OCI-LY7 (cell line): ENCODE measurements at regions not wholly inside any gene's neighbourhood (a gene's known extent, or its start where the extent isn't known, plus 50 kb on each side); places are given as distances from the start of the nearest gene placed in this dataset.

Experiments used
- BruUV-seq: library from RNA; stranded (reverse); fragments of 400-500 nt; replicated peaks from 2 replicates; lab custom pipeline; 2021; lab: Mats Ljungman, UMichigan
- CTCF ChIA-PET: fragments of 300-600 bp; sonication (Branson Sonifier 250); formaldehyde crosslinking; loops from one replicate; lab custom pipeline; 2022; ENCODE audit warnings: antibody characterized with exemption; ENCODE audit not compliant: unreplicated experiment; lab: Charles Lee
- POLR2A ChIA-PET: fragments of 300-600 bp; sonication (Branson Sonifier 250); formaldehyde crosslinking; loops from one replicate; lab custom pipeline; 2022; ENCODE audit warnings: antibody characterized with exemption; lab: Charles Lee
- DNase-seq: peaks from one replicate; pipeline ENCODE4 v3.0.0-alpha.2; 2015; ENCODE audit warnings: low spot score
- H2AFZ ChIP-seq: fragments of 200-600 bp; sonication (generic), shearing (Covaris generic); 2 replicates; pipeline ENCODE4 v1.6.1; 2014; ENCODE audit warnings: mild to moderate bottlenecking, antibody characterized with exemption, low read length, moderate library complexity
- H3K27ac ChIP-seq: fragments of 200-600 bp; sonication (generic); 2 replicates; pipeline ENCODE4 v1.5.1; 2014; ENCODE audit warnings: mixed run types, low read depth, mild to moderate bottlenecking, moderate library complexity, low read length, inconsistent platforms; ENCODE audit not compliant: poor library complexity, severe bottlenecking
- H3K36me3 ChIP-seq: fragments of 200-600 bp; sonication (generic); 2 replicates; pipeline ENCODE4 v1.6.1; 2014; ENCODE audit warnings: mild to moderate bottlenecking, antibody characterized with exemption, low read length, moderate library complexity, mixed read lengths; ENCODE audit not compliant: insufficient read depth
- H3K4me1 ChIP-seq: fragments of 200-600 bp; sonication (generic); 2 replicates; pipeline ENCODE4 v1.5.1; 2014; ENCODE audit warnings: mild to moderate bottlenecking, low read length; ENCODE audit not compliant: insufficient read depth, poor library complexity, severe bottlenecking
- H3K4me2 ChIP-seq: fragments of 200-600 bp; sonication (generic); 2 replicates; pipeline ENCODE4 v1.6.1; 2014; ENCODE audit warnings: mild to moderate bottlenecking, low read length
- H3K4me3 ChIP-seq: fragments of 200-600 bp; sonication (generic); 2 replicates; pipeline ENCODE4 v1.5.1; 2014; ENCODE audit warnings: mild to moderate bottlenecking, low read depth, low read length; ENCODE audit not compliant: poor library complexity, severe bottlenecking
- H3K79me2 ChIP-seq: fragments of 200-600 bp; sonication (generic); 2 replicates; pipeline ENCODE4 v1.6.1; 2016; ENCODE audit warnings: low read depth, mild to moderate bottlenecking, low read length, moderate library complexity, mixed read lengths; ENCODE audit not compliant: insufficient read depth
- H3K9me2 ChIP-seq: fragments of 200-600 bp; sonication (generic); 2 replicates; pipeline ENCODE4 v1.6.1; 2016; ENCODE audit warnings: mild to moderate bottlenecking, low read length, mixed read lengths; ENCODE audit not compliant: insufficient read depth
- H3K9me3 ChIP-seq: fragments of 200-600 bp; sonication (generic); 2 replicates; pipeline ENCODE4 v1.6.1; 2014; ENCODE audit warnings: mild to moderate bottlenecking, mixed run types, low read length, mixed read lengths
- H4K20me1 ChIP-seq: fragments of 200-600 bp; sonication (generic); 2 replicates; pipeline ENCODE4 v1.6.1; 2014; ENCODE audit warnings: mild to moderate bottlenecking, antibody characterized with exemption, low read length, moderate library complexity, mixed read lengths; ENCODE audit not compliant: insufficient read depth
- CTCF ChIP-seq: fragments of 200-600 bp; sonication (generic); conservative IDR thresholded peaks from 2 replicates; pipeline ENCODE4 v1.5.1; 2014; ENCODE audit warnings: mild to moderate bottlenecking, antibody characterized with exemption, low read length, moderate library complexity, mixed read lengths
- EZH2phosphoT487 ChIP-seq: fragments of 200-600 bp; sonication (generic); IDR thresholded peaks from 2 replicates; pipeline ENCODE4 v1.6.1; 2018; ENCODE audit warnings: low read depth, borderline replicate concordance, mild to moderate bottlenecking, mixed run types, antibody characterized with exemption, low read length, moderate library complexity, mixed read lengths
- intact Hi-C: fragments of 100-400 bp; cut with micrococcal nuclease; formaldehyde crosslinking; loops from one replicate; pipeline ENCODE4 v1.10.0; 2022; ENCODE audit not compliant: unreplicated experiment

DNA sequence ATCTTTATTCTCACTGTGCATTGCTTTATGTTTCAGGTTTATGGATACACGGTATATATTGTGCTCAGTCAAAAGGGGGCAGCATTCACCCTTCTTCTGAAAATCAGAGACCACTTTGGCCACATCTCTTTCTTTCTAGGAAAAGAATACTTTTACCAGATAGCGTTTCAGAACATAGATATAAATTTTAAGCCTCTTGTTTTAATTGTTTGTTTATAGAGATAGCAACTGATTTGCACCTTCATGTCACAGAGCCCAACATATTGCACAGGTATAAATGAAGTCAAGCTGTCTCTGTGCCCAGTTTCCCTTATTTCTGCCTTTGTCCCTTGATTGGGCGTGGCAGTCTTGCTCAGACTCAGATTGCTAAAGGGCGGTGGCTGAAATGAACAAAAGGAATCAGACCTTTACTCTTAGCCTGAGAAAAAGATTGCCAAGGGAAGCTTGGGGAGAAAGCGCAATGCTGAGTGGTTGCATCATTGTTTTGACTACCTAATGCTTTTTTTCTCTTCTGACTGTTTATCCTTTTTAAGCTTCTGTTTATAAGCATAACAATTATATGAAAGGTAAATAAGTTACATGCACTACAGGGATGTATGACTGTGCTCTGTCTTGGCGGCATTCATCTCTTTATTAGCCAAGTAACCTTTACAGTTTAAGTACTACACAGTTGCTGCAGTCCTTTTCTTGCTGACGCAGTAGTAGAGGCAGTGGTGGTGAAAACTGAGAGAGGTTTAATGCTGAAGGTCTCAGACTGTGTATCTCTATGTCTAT is 70.8 kb upstream of the ZBTB20 start:
- H3K27ac ChIP-seq: no peak overlapping the region
- no peak overlapping the region for H3K4me2 ChIP-seq
- H3K9me2 ChIP-seq: no peaks in the 10 kb centered on the region
- no TSS peak for BruUV-seq
- no peak overlapping the region for H2AFZ ChIP-seq
- no peaks in the 10 kb centered on the region for H3K79me2 ChIP-seq
- no peaks in the 10 kb centered on the region for H3K4me1 ChIP-seq
- ChIA-PET CTCF (no interaction called here), POLR2A (no interaction called here)
- no peaks in the 10 kb centered on the region for H3K36me3 ChIP-seq
- peak; percentile 74 for TF ChIP-seq CTCF
- TF ChIP-seq EZH2phosphoT487: no peak
- no peak overlapping the region for H3K4me3 ChIP-seq
- no peaks in the 10 kb centered on the region for H3K9me3 ChIP-seq
- DNase-seq: peak; percentile 27
- no peaks in the 10 kb centered on the region for H4K20me1 ChIP-seq
- intact Hi-C loops: loop anchor here (1.0 to 10.0 kb wide), 2 partner anchors 475 to 597 kb away; no protein-coding TSS in a partner anchor

- CTCF ChIA-PET: no interaction called here
- Histone ChIP-seq H3K9me2 (no peaks in the 10 kb centered on the region), H3K79me2 (no peaks in the 10 kb centered on the region), H3K27ac (no peak overlapping the region), H4K20me1 (no peaks in the 10 kb centered on the region), H3K4me1 (no peaks in the 10 kb centered on the region), H2AFZ (no peak overlapping the region), H3K4me2 (no peak overlapping the region), H3K4me3 (no peak overlapping the region), H3K9me3 (no peaks in the 10 kb centered on the region), H3K36me3 (no peaks in the 10 kb centered on the region)
- POLR2A ChIA-PET: no interaction called here
- no TSS peak for BruUV-seq
- TF ChIP-seq CTCF (no peak), EZH2phosphoT487 (no peak)
- intact Hi-C loops: loop anchor here (10.0 kb wide), 1 partner anchor 596 kb away; no protein-coding TSS in a partner anchor
- no peak for DNase-seq
Measured at GRCh38 chr3:115218859-115219258, 71.8 kb upstream of the ZBTB20 start.

DNA sequence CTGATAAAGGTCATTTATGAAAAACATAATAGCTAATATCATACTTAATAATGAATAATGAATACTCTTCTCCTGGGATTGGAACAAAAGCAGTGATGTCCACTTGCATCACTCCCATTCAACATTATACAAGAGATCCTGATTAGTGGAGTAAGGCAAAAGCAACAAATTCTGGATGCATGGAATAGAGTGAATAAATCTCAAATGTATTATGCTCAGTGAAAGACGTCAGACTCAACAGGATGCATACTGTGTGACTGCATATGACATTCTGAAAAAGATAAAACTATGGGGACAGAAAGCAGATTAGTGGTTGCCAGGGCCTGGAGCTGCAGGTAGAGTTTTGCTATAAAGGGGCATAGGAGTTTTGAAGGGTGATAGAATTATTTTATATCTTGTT is 77.6 kb upstream of the ZBTB20 start:
- intact Hi-C loops: no loop called here
- H4K20me1 ChIP-seq: no peaks in the 10 kb centered on the region
- DNase-seq: no peak
- ChIA-PET POLR2A (no interaction called here), CTCF (no interaction called here)
- H3K4me2 ChIP-seq: no peak overlapping the region
- H3K4me1 ChIP-seq: no peaks in the 10 kb centered on the region
- no peaks in the 10 kb centered on the region for H3K9me2 ChIP-seq
- TF ChIP-seq CTCF (no peak), EZH2phosphoT487 (no peak)
- BruUV-seq: no TSS peak
- H2AFZ ChIP-seq: no peak overlapping the region
- no peak overlapping the region for H3K27ac ChIP-seq
- H3K36me3 ChIP-seq: no peaks in the 10 kb centered on the region
- no peaks in the 10 kb centered on the region for H3K9me3 ChIP-seq
- H3K79me2 ChIP-seq: no peaks in the 10 kb centered on the region
- no peak overlapping the region for H3K4me3 ChIP-seq
